B cell (primary cell): ENCODE measurements at regions not wholly inside any gene's neighbourhood (a gene's known extent, or its start where the extent isn't known, plus 50 kb on each side); places are given as distances from the start of the nearest gene placed in this dataset.

Experiments used
- ATAC-seq: fragments of 200-7000 bp; cut with Tn5 transposase; one replicate; pipeline ENCODE4 v1.10.0; 2021; ENCODE audit warnings: low read depth, mild to moderate bottlenecking, moderate number of reproducible peaks, moderate library complexity
- CTCF ChIA-PET: fragments of 350-600 bp; sonication (Branson Sonifier 250); formaldehyde crosslinking; loops from one replicate; lab custom pipeline; 2021; ENCODE audit warnings: antibody characterized with exemption, inconsistent platforms; lab: Charles Lee
- POLR2A ChIA-PET: fragments of 350-600 bp; sonication (Branson Sonifier 250); formaldehyde crosslinking; loops from one replicate; lab custom pipeline; 2021; ENCODE audit warnings: antibody characterized with exemption; lab: Charles Lee
- DNase-seq: peaks from one replicate; pipeline ENCODE4 v3.0.0; 2013
- H2AFZ ChIP-seq: 2 replicates; pipeline ENCODE4 v1.6.1; 2012; ENCODE audit warnings: mild to moderate bottlenecking, low read depth, low read length; ENCODE audit not compliant: insufficient read depth, poor library complexity, severe bottlenecking
- H3K27ac ChIP-seq, 2 donors: 1 replicate in 1 of 2; 2 replicates in 1 of 2; pipeline ENCODE4 v1.5.1; 2012 to 2013; ENCODE audit warnings: low read length in 2 of 2, mild to moderate bottlenecking in 2 of 2, moderate library complexity in 1 of 2
- H3K27me3 ChIP-seq, 4 experiments: fragments of 200-600 bp in 1 of 4; sonication (generic) in 1 of 4; replicated peaks in 1 of 4; 1 replicate in 2 of 4; 2 replicates in 2 of 4; pipeline versions ENCODE4 v1.6.1 to v1.7.0; 2013 to 2016; ENCODE audit warnings: low read length in 3 of 4, mild to moderate bottlenecking in 2 of 4, mixed read lengths in 1 of 4, moderate library complexity in 1 of 4; ENCODE audit not compliant: insufficient read depth in 4 of 4, control insufficient read depth in 3 of 4; ENCODE audit errors: control extremely low read depth in 1 of 4
- H3K36me3 ChIP-seq, 2 experiments: replicated peaks in 1 of 2; 1 replicate in 1 of 2; 2 replicates in 1 of 2; pipeline versions ENCODE4 v1.6.1 to v1.7.1; 2013; ENCODE audit warnings: low read length in 1 of 2; ENCODE audit not compliant: insufficient read depth in 2 of 2, control insufficient read depth in 1 of 2; ENCODE audit errors: control extremely low read depth in 1 of 2, extremely low read depth in 1 of 2
- H3K4me1 ChIP-seq, 2 donors: fragments of 200-600 bp in 1 of 2; sonication (generic) in 1 of 2; 1 replicate in 1 of 2; 2 replicates in 1 of 2; pipeline versions ENCODE4 v1.5.1 to v1.6.1; 2013 to 2017; ENCODE audit warnings: low read length in 2 of 2; ENCODE audit not compliant: control insufficient read depth in 2 of 2, insufficient read depth in 2 of 2
- H3K4me2 ChIP-seq: replicated peaks from 2 replicates; pipeline ENCODE3; 2012; ENCODE audit warnings: mild to moderate bottlenecking, low read depth, low read length; ENCODE audit not compliant: poor library complexity, severe bottlenecking
- H3K4me3 ChIP-seq, 5 experiments: fragments of 200-600 bp in 1 of 5; sonication (generic) in 1 of 5; 1 replicate in 3 of 5; 2 replicates in 2 of 5; pipeline versions ENCODE4 v1.5.1 to v1.7.0; 2011 to 2016; ENCODE audit warnings: low read length in 4 of 5, mild to moderate bottlenecking in 4 of 5, low read depth in 2 of 5, control low read depth in 1 of 5, moderate library complexity in 1 of 5; ENCODE audit not compliant: insufficient read depth in 1 of 5; ENCODE audit errors: control extremely low read depth in 1 of 5, extremely low read depth in 1 of 5
- H3K79me2 ChIP-seq: fragments of 200-600 bp; sonication (generic); one replicate; pipeline ENCODE4 v1.6.0; 2016; ENCODE audit warnings: low read length; ENCODE audit not compliant: control insufficient read depth, insufficient read depth
- H3K9ac ChIP-seq: fragments of 200-600 bp; sonication (generic); 2 replicates; pipeline ENCODE4 v1.6.1; 2017; ENCODE audit warnings: mild to moderate bottlenecking, low read length, moderate library complexity
- H3K9me3 ChIP-seq, 3 donors: one replicate each; pipeline versions ENCODE4 v1.6.1 to v1.7.1; 2013; ENCODE audit warnings: low read length in 2 of 3; ENCODE audit not compliant: control insufficient read depth in 2 of 3, insufficient read depth in 1 of 3; ENCODE audit errors: control extremely low read depth in 1 of 3
- H4K20me1 ChIP-seq: 2 replicates; pipeline ENCODE4 v1.6.0; 2012; ENCODE audit warnings: mild to moderate bottlenecking, low read length; ENCODE audit not compliant: insufficient read depth, control insufficient read depth, poor library complexity, severe bottlenecking
- H3K27ac Mint-ChIP-seq: one replicate; pipeline ENCODE4 v1.8.0; 2021; ENCODE audit warnings: mixed read lengths
- H3K27me3 Mint-ChIP-seq: one replicate; pipeline ENCODE4 v1.8.0; 2021; ENCODE audit warnings: mixed read lengths
- H3K4me1 Mint-ChIP-seq: one replicate; pipeline ENCODE4 v1.8.0; 2021; ENCODE audit warnings: mixed read lengths
- H3K4me3 Mint-ChIP-seq: one replicate; pipeline ENCODE4 v1.8.0; 2021; ENCODE audit warnings: mixed read lengths
- H3K9me3 Mint-ChIP-seq: one replicate; pipeline ENCODE4 v1.8.0; 2022; ENCODE audit warnings: mixed read lengths; ENCODE audit not compliant: insufficient read depth
- EZH2 ChIP-seq: IDR thresholded peaks from 2 replicates; pipeline ENCODE4 v1.6.1; 2012; ENCODE audit warnings: borderline replicate concordance, low read depth, mild to moderate bottlenecking, moderate library complexity, low read length; ENCODE audit not compliant: insufficient read depth, poor library complexity, severe bottlenecking
- WGBS: methylation state at CpG from one replicate; pipeline ENCODE4 v1.1.5; 2013; ENCODE audit warnings: missing lambda C conversion rate; ENCODE audit not compliant: insufficient coverage; 5-methylcytosine and 5-hydroxymethylcytosine counted together
- intact Hi-C: fragments of 100-400 bp; cut with micrococcal nuclease; formaldehyde crosslinking; loops from one replicate; pipeline ENCODE4 v1.10.0; 2022
- TF ChIP-seq, protein P1 (sequence below): fragments of 200-600 bp; IDR thresholded peaks from one replicate; pipeline ENCODE4 v1.8.0; 2022; ENCODE audit warnings: antibody characterized with exemption, mild to moderate bottlenecking

DNA sequence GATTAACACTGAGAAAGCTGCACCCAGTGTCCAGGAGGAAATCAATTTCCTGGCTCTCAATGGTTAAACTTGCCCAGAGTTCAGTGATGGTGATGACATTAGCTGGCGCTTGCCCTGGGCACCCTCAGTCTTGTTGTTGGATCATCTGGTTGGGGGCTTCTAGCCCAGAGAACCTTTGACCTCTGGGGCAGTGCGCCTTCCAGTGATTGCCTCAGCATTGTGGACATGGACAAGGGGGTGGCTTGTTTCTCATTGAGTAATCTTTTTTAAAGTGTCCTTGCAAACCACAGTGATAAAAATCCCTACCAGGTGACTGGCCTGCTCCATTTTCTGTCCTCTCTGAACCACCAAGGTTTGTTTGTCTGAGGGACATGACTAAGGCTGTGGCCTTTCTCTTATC lies 95.6 kb upstream of the USP9Y start:
- no peaks in the 10 kb centered on the region for H3K27me3 Mint-ChIP-seq
- no peak overlapping the region for H3K4me3 Mint-ChIP-seq
- Histone ChIP-seq H3K4me3 (no peak overlapping the region), H3K27ac (no peak overlapping the region), H3K4me2 (no peak overlapping the region), H3K9ac (no peak overlapping the region), H3K4me1 (no peaks in the 10 kb centered on the region), H3K27me3 (no peaks in the 10 kb centered on the region), H2AFZ (no peak overlapping the region), H3K36me3 (no peaks in the 10 kb centered on the region), H3K9me3 (no peaks in the 10 kb centered on the region), H3K79me2 (no peaks in the 10 kb centered on the region), H4K20me1 (no peaks in the 10 kb centered on the region)
- DNase-seq = no peak
- ChIA-PET CTCF (no interaction called here), POLR2A (no interaction called here)
- no peak overlapping the region for H3K27ac Mint-ChIP-seq
- intact Hi-C loops = no loop called here
- no peaks in the 10 kb centered on the region for H3K4me1 Mint-ChIP-seq
- ATAC-seq = no peak
- TF ChIP-seq, protein P1, sequence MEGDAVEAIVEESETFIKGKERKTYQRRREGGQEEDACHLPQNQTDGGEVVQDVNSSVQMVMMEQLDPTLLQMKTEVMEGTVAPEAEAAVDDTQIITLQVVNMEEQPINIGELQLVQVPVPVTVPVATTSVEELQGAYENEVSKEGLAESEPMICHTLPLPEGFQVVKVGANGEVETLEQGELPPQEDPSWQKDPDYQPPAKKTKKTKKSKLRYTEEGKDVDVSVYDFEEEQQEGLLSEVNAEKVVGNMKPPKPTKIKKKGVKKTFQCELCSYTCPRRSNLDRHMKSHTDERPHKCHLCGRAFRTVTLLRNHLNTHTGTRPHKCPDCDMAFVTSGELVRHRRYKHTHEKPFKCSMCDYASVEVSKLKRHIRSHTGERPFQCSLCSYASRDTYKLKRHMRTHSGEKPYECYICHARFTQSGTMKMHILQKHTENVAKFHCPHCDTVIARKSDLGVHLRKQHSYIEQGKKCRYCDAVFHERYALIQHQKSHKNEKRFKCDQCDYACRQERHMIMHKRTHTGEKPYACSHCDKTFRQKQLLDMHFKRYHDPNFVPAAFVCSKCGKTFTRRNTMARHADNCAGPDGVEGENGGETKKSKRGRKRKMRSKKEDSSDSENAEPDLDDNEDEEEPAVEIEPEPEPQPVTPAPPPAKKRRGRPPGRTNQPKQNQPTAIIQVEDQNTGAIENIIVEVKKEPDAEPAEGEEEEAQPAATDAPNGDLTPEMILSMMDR = no peak
- no peak for TF ChIP-seq EZH2
- H3K9me3 Mint-ChIP-seq = no peaks in the 10 kb centered on the region
- no CpG with 5 or more reads among the region's 2 CpGs for WGBS

DNA sequence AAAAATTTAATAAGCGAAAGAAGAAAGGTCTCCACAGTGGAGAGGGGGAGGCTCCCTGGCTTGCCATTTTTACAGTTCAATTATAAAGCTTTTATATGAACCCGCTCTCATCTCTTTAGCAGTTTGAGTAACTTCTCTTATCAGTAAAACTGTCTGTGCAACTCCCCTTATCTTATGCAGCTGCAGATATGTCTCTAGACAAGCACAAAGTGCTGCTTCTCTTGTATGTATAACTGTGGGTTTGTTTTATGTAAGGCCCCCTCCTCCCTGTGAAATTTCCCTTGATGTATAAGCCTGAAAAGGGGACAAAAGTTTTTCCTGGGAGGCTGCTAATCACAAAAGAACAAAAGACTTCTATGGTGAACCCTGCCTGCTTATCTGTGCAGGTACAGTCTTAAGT lies 90.2 kb upstream of the USP9Y start:
- Mint-ChIP-seq H3K4me3 (no peak overlapping the region), H3K27ac (no peak overlapping the region), H3K4me1 (no peaks in the 10 kb centered on the region), H3K9me3 (peaks cover 8% of the 10 kb centered on the region), H3K27me3 (no peaks in the 10 kb centered on the region)
- intact Hi-C loops = no loop called here
- H3K79me2 ChIP-seq = no peaks in the 10 kb centered on the region
- TF ChIP-seq, protein P1 = no peak
- no peak for TF ChIP-seq EZH2
- H3K9me3 ChIP-seq = no peaks in the 10 kb centered on the region
- no peaks in the 10 kb centered on the region for H3K36me3 ChIP-seq
- H3K9ac ChIP-seq = no peak overlapping the region
- H4K20me1 ChIP-seq = no peaks in the 10 kb centered on the region
- POLR2A ChIA-PET = no interaction called here
- no peak overlapping the region for H3K27ac ChIP-seq
- no peak for DNase-seq
- no CpG with 5 or more reads among the region's 2 CpGs for WGBS
- H3K4me3 ChIP-seq = no peak overlapping the region
- CTCF ChIA-PET = no interaction called here
- no peak overlapping the region for H2AFZ ChIP-seq
- no peaks in the 10 kb centered on the region for H3K27me3 ChIP-seq
- no peaks in the 10 kb centered on the region for H3K4me1 ChIP-seq
- no peak overlapping the region for H3K4me2 ChIP-seq
- no peak for ATAC-seq
